AG09319 (cell line): ENCODE measurements at regions not wholly inside any gene's neighbourhood (a gene's known extent, or its start where the extent isn't known, plus 50 kb on each side); places are given as distances from the start of the nearest gene placed in this dataset.

Experiments
- DNase-seq: peaks from one replicate; pipeline ENCODE4 v3.0.0-alpha.2; 2010; ENCODE audit warnings: low read depth; ENCODE audit errors: extremely low read depth
- CTCF ChIP-seq: IDR thresholded peaks from 2 replicates; pipeline ENCODE4 v1.5.1; 2011; ENCODE audit warnings: low read depth, mild to moderate bottlenecking, inconsistent platforms, low read length, moderate library complexity

- no peak for DNase-seq
Measured at GRCh38 chr7:18317941-18318340, 177.6 kb upstream of the HDAC9 start.

GRCh38 chr7:18320422-18320821 lies 175.1 kb upstream of the HDAC9 start:
- no peak for DNase-seq
- TF ChIP-seq CTCF = no peak

More at GRCh38 chr7:18317941-18318340, 177.6 kb upstream of the HDAC9 start:
- TF ChIP-seq CTCF = no peak

GRCh38 chr7:18320971-18321567 lies 174.5 kb upstream of the HDAC9 start:
- peak; percentile 48 for TF ChIP-seq CTCF
- peak; percentile 5 for DNase-seq

GRCh38 chr7:18330548-18330947 lies 165.0 kb upstream of the HDAC9 start:
- TF ChIP-seq CTCF = no peak
- DNase-seq = no peak

GRCh38 chr7:18336626-18337025 lies 158.9 kb upstream of the HDAC9 start:
- DNase-seq = no peak

GRCh38 chr7:18337048-18337809 lies 158.3 kb upstream of the HDAC9 start:
- DNase-seq = no peak
- no peak for TF ChIP-seq CTCF

More at GRCh38 chr7:18336626-18337025, 158.9 kb upstream of the HDAC9 start:
- no peak for TF ChIP-seq CTCF

- DNase-seq = no peak
- no peak for TF ChIP-seq CTCF
Measured at GRCh38 chr7:18338910-18339523, 156.5 kb upstream of the HDAC9 start.
